NCI-H128 (cell line): ENCODE measurements at regions not wholly inside any gene's neighbourhood (a gene's known extent, or its start where the extent isn't known, plus 50 kb on each side); places are given as distances from the start of the nearest gene placed in this dataset.

ENCODE experiments used
- DNase-seq: peaks from one replicate; lab custom pipeline; 2025; ENCODE audit not compliant: unreplicated experiment; lab: John Stamatoyannopoulos, UW

DNA sequence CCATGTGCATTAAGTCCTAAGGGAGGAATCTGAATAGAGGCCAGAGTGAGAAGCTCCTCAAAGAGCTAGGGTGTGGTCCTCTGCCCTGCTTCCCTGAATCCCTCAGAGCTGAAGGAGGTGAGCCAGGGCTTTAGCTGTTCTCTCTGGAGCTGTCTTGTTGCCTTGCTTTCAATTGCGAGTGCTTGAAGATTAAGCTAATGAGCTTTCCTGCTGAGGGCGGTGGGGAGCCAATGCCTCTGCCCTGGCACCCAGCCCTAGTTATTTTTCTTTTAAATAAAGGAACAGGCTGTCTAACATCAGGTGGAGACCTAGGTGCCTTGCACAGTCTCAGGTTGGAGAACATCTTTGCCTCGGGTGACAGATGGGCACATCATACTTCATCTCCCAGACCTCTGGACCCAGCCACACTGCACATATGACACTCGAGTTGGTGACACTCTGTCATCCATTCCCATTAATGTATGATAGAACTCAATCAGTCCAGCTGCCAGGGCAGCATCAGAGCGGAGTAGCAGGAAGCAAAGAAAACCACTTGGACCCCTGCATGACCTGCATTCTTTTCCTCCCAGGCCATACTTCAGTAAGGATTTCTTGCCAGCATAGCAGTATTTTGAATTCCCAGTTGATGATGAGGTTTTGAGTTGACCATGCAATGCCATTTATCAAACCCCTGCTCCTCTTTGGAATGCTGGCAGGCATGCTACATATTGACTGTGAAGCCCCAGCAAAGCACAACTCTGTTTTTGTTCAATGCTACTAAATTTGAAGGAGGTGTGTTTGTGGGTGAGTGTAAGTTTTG, 292.7 kb downstream of the RNF144A start:
- no peak for DNase-seq

- no peak for DNase-seq
Measured at GRCh38 chr2:7210712-7211111, 293.5 kb downstream of the RNF144A start.

- DNase-seq, result no peak
Measured at GRCh38 chr2:7225848-7226247, 308.6 kb downstream of the RNF144A start.

DNA sequence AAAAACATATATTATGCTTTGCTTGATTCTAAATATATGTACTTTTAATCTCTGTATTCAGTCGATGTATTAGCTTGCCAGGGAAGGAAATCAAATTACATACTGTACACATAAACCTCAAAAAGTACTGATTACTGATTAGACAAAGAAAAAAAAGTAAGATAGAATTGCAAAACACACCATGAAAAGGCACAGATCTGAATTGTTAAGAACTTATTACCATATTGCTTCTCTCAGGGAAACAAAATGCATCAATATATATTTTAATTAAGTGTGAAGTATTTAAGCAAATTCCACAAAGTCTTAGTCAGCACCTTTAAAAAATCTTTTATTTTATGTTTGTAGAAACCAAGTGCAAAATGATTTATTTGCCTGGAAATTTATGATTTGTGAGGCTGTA, 309.3 kb downstream of the RNF144A start:
- no peak for DNase-seq

DNA sequence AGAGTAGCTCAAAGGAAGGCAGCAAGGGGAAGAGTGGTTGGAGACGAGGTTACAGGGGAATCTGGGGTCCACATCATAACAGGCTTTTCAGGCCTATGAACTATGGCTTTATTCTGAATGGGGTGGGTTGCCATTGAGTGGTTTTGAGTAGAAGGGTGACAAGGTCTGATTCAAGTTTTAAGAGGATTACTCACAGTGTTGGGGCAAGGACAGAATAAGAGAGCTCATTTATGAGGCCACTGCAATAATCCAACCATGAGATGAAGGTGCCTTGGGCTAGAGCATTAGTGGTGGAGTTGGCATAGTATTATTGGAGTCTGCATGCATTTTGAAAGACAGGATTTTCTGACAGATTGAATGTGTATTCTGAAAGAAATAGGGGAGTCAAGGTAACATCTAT, 315.9 kb downstream of the RNF144A start:
- no peak for DNase-seq

GRCh38 chr2:7237466-7237865, 320.3 kb downstream of the RNF144A start:
- DNase-seq, result no peak

GRCh38 chr2:7239078-7239477, 321.9 kb downstream of the RNF144A start:
- no peak for DNase-seq

DNA sequence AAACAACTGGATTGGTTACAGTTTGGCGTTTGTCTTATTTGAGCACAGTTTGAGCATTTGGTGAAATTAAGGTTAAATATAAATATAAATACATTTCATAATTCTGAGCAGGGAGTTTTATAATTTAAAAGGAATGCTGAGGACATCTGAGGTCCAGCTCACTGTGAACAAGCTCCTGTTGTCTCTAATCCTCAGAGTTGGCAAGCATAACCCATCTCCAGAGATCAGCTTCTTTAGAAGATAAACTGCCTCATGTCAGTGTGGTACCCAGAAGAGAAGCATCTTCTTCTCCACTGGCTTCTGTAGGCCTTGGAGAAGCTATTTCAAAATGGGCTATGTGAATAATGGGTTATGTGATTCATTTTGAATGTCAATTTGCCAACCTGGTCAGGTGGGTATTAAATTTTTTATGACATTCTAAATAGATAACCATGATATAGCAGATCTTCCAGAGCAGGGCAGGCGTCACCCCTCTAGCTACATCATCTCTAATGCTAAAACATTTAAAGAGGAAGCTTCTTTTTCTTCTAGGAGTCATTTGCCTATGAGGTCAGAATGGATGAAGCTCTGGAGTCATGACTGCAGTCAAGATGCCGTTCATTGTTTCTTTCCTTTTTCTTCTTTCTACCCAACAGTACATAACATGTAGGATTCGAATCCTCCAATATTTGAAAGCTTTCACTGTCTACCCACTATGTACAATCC, 324.0 kb downstream of the RNF144A start:
- DNase-seq, result no peak

DNA sequence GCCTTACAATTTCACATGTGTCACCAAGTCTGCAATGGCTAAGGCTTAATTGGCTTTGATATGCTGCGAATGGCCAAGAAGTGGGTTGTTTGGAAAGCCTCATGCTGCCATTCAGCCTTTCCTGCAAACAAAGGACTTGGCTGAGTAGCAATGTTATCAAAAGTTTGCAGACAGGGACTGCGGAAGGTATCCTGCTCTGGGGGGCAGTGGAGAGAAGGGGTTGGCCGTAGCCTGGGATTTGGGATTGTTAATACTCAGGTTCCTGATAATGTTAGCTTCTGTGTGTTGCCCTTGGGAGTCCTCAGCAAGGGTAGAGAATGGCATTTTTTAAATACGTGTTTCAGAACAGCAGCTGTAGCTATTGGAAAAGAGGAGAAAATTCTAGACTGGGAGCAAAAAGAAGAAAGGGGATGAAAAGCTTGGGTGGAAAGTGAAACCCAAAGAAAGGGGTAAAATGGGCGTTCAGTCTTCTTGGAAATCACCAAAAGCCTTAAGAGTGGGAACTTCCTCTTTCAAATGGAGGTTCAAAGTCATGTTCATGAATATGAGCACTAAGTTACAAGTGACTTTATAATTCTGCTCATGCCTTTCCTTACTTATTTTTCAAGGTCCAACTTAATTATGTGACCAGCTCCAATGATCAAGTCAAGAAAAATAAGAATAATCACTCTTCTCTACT, 325.1 kb downstream of the RNF144A start:
- DNase-seq, result no peak

- DNase-seq, result no peak
Measured at GRCh38 chr2:7243276-7243675, 326.1 kb downstream of the RNF144A start.

DNA sequence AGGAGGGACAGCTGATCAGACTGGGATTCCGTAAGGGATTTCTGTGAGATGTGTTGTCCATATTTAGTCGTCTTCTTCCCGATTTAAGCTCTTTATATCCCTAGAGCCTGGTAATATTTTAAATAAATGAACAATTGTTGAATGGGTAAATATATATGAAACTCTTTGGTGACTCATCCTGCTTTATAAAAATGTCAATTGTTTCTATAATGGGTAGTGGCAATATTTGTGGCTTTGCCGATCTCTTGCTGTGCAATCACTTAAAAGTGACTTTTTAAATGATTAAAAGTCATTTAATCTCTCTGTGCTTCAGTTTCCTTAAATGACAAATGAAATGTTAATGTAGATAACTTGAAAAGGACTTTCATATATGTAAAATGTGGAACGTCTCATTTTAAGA, 339.2 kb downstream of the RNF144A start:
- no peak for DNase-seq

GRCh38 chr2:7262727-7263126, 345.5 kb downstream of the RNF144A start:
- no peak for DNase-seq

DNA sequence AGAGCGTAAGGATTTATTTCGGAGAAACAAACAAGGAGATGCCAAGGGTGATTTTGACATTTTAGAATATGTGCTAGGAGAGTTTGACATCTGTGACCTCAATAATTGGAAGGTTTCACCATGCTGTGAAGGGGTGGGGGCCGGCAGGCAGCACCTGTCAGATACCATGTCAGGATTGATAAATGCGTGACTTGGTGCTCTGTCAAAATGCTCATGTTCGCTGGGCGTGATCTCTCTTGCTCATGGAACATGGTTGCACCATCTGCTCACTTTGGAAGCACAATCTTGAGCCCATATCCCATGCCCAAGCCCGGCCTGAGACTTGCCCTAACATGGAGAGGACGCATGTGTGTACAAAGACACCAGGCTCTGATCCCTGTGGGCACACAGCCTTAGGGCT, 347.6 kb downstream of the RNF144A start:
- DNase-seq, result no peak

- no peak for DNase-seq
Measured at GRCh38 chr2:7265286-7265685, 348.1 kb downstream of the RNF144A start.

GRCh38 chr2:7269106-7269643, 352.0 kb downstream of the RNF144A start:
- no peak for DNase-seq

- peak; percentile 74 for DNase-seq
Measured at GRCh38 chr2:7270011-7270431, 352.8 kb downstream of the RNF144A start.

GRCh38 chr2:7272210-7272609, 355.0 kb downstream of the RNF144A start:
- DNase-seq, result no peak

DNA sequence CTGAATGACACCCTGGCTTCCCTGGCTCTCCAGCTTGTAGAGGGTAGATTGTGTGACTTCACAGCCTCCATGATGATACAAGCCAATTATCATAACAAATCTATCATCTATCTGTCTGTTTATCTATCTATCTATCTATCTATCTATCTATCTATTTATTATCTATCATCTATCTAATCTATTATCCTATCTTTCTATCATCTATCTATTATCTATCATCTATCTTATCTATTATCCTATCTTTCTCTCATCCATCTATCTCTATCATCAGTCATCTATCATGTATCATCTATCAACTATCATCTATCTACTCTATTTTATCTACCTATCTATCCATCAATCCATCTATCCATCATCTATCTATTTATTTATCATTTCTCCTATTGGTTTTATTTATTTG, 361.8 kb downstream of the RNF144A start:
- no peak for DNase-seq

DNA sequence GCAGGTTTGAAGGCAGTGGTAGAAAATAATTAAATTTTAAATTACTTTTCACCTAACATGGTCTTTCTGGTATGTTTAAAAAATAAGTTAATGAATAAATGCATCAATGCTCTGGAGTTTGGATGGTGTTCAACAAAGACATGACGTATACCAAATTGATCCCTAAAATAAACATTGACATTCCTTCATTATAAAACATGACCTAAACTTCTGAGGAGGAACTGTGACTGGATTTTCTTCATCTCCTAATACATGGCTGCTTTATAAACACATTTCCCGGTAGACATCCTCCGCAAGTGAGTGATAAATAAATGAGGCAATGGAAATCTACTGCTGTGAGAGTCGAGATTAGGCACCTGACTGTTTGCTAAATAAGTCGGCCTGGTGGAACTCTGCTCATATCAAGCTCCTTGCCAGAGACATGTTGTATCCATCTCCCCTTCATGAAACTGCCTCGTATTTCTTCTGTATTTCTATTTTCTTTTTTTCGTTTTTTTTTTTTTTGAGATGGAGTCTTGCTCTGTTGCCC, 362.3 kb downstream of the RNF144A start:
- no peak for DNase-seq

GRCh38 chr2:7280790-7281189, 363.6 kb downstream of the RNF144A start:
- no peak for DNase-seq
